Astrocyte of the cerebellum (primary cell): ENCODE measurements at regions not wholly inside any gene's neighbourhood (a gene's known extent, or its start where the extent isn't known, plus 50 kb on each side); places are given as distances from the start of the nearest gene placed in this dataset.

ENCODE experiments used
- DNase-seq: peaks from one replicate; pipeline ENCODE4 v3.0.0-alpha.2; 2011; ENCODE audit warnings: low read depth
- H3K4me3 ChIP-seq: 2 replicates; pipeline ENCODE4 v1.5.1; 2011; ENCODE audit warnings: mild to moderate bottlenecking, low read depth, low read length, moderate library complexity
- CTCF ChIP-seq: IDR thresholded peaks from 2 replicates; pipeline ENCODE4 v1.5.1; 2012; ENCODE audit warnings: low read length, low read depth, moderate library complexity, mild to moderate bottlenecking; ENCODE audit errors: missing control alignments
- in situ Hi-C: cut with HindIII; loops from 2 replicates; pipeline ENCODE4 v1.10.0; 2017; ENCODE audit warnings: low sequenced_read_pairs

DNA sequence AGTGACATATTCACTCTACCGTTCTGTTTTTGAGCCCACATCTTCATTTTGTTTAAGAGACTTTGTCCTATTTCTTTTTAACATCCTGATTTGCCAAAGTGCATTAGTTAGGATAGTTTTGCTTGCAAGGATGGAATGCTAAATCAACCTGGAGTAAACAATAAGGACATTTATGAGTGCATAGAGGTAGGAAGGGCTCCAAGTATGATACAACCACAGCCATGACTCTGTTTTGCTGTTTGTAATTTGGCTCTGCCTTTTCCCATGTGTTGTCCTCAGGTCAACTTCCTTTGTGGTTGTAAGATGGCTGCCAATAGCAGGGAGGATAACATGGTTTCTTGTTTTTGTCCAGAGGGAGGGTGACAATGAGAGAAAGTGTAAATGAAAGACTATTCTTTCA lies 66.4 kb upstream of the GOLIM4 start:
- in situ Hi-C loops, result no loop called here
- no peak overlapping the region for H3K4me3 ChIP-seq
- TF ChIP-seq CTCF, result no peak
- DNase-seq, result peak; percentile 35

DNA sequence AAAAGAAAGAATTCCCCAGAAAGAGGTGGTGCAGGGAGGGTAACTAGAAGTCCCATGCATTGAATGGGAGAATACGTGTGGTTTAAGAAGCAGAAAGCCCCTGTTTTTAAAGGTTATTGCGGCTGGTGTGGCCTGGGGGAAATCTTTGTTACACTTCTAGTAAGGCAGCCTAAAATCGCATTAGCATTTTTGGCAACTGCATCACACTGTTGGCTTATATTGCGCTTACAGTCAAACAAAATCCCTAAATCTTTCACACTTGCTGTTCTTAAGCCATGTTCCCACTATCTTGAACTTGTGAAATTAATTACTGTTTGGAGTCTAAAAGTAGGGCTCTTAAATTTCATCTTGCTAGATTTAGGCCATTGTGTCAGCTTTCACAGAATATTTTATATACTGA lies 66.0 kb upstream of the GOLIM4 start:
- DNase-seq, result peak; percentile 20
- in situ Hi-C loops, result no loop called here
- no peak overlapping the region for H3K4me3 ChIP-seq
- no peak for TF ChIP-seq CTCF

DNA sequence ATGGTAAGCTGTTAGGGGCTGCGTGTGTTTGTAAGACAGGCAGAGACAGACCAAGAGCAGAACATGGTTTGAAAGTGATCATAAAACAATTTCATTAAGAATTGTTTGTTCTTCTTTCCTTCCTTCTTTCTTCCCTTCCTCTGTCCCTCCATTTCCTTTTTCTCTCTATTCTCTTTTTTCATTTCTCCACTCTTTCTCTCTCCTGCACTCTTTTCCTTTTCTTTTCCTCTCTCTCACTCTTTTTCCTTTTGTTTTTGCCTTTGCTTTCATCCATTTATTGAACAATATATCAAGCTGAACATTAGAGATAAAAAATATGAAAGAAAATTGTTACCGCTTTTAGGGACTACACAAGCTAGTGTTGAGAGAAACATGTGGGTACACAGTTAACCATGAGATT lies 62.2 kb upstream of the GOLIM4 start:
- in situ Hi-C loops, result no loop called here
- TF ChIP-seq CTCF, result no peak
- no peak overlapping the region for H3K4me3 ChIP-seq
- DNase-seq, result no peak

GRCh38 chr3:168157099-168157700 lies 61.5 kb upstream of the GOLIM4 start:
- H3K4me3 ChIP-seq, result no peak overlapping the region
- TF ChIP-seq CTCF, result no peak
- no peak for DNase-seq
- in situ Hi-C loops, result no loop called here

- no peak for DNase-seq
- no peak overlapping the region for H3K4me3 ChIP-seq
- no peak for TF ChIP-seq CTCF
- in situ Hi-C loops, result no loop called here
These were observed 60.8 kb upstream of the GOLIM4 start for GRCh38 chr3:168156479-168156878.

DNA sequence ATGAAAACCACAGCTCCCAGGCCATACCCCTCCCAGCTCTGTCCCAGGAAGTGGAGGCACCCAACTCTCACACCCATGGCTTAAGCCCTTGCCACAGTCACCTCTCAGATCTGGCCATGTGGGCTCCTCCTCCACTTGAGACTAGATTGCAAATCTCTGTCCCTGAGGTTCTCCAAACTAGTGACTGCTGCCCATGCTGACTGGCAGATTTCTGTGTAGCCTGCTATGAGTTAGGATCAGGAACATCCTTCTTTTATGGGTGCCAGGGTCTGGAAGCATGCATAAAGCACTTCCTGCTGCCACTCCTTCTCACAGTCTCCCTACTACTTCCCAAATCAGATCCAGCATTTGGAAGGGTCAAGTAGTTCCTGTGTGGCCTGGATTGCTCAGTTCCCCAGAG lies 59.6 kb upstream of the GOLIM4 start:
- in situ Hi-C loops, result no loop called here
- no peak for DNase-seq
- no peak for TF ChIP-seq CTCF
- no peak overlapping the region for H3K4me3 ChIP-seq

DNA sequence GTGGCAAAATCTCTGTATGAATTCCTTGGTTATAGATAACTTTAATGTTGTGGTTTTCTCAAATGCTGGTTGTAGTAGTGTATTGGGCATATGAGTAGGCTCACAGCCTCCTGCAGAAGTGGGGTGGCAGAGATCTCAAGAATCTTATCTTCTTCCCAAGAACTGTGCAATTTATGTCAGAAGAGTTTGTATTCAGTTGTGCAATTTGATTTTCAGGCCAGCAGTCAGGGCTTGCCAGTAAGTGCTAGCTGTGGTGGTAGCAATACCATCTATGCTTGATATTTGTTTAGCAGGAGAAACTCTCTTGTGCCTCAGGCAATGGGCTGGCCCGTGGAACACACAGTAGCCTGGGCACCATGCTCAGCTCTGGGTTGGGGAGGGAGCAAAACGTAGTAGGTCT lies 58.4 kb upstream of the GOLIM4 start:
- in situ Hi-C loops, result no loop called here
- TF ChIP-seq CTCF, result no peak
- no peak for DNase-seq
- H3K4me3 ChIP-seq, result no peak overlapping the region
